ENCODE measurements at regions not wholly inside any gene's neighbourhood (a gene's known extent, or its start where the extent isn't known, plus 50 kb on each side); places are given as distances from the start of the nearest gene placed in this dataset.

GRCh38 chr12:92224685-92225331 lies 79.2 kb upstream of the BTG1 start:
- H3K4me1 ChIP-seq, result peaks cover 5% of the 10 kb centered on the region
- H3K27me3 ChIP-seq, result no peaks in the 10 kb centered on the region
- no peaks in the 10 kb centered on the region for H3K36me3 ChIP-seq
- H3K4me3 ChIP-seq (ENCODE audit: low read depth, low read length), result no peak overlapping the region; the same call in 1 of the 2 replicates
- TF ChIP-seq, protein P1, sequence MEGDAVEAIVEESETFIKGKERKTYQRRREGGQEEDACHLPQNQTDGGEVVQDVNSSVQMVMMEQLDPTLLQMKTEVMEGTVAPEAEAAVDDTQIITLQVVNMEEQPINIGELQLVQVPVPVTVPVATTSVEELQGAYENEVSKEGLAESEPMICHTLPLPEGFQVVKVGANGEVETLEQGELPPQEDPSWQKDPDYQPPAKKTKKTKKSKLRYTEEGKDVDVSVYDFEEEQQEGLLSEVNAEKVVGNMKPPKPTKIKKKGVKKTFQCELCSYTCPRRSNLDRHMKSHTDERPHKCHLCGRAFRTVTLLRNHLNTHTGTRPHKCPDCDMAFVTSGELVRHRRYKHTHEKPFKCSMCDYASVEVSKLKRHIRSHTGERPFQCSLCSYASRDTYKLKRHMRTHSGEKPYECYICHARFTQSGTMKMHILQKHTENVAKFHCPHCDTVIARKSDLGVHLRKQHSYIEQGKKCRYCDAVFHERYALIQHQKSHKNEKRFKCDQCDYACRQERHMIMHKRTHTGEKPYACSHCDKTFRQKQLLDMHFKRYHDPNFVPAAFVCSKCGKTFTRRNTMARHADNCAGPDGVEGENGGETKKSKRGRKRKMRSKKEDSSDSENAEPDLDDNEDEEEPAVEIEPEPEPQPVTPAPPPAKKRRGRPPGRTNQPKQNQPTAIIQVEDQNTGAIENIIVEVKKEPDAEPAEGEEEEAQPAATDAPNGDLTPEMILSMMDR (IDR thresholded peaks at IDR 0.05; ENCODE audit: low read depth, low read length), result no peak
- no peaks in the 10 kb centered on the region for H3K9me3 ChIP-seq
- DNase-seq, result peak; percentile 56

GRCh38 chr12:92223481-92223880 lies 77.8 kb upstream of the BTG1 start:
- peaks cover 6% of the 10 kb centered on the region for H3K4me1 ChIP-seq
- H3K27me3 ChIP-seq, result no peaks in the 10 kb centered on the region
- H3K36me3 ChIP-seq, result no peaks in the 10 kb centered on the region
- H3K4me3 ChIP-seq (ENCODE audit: low read depth, low read length), result no peak overlapping the region
- no peak for DNase-seq
- no peaks in the 10 kb centered on the region for H3K9me3 ChIP-seq
- TF ChIP-seq, protein P1 (IDR thresholded peaks at IDR 0.05; ENCODE audit: low read depth, low read length), result no peak

DNA sequence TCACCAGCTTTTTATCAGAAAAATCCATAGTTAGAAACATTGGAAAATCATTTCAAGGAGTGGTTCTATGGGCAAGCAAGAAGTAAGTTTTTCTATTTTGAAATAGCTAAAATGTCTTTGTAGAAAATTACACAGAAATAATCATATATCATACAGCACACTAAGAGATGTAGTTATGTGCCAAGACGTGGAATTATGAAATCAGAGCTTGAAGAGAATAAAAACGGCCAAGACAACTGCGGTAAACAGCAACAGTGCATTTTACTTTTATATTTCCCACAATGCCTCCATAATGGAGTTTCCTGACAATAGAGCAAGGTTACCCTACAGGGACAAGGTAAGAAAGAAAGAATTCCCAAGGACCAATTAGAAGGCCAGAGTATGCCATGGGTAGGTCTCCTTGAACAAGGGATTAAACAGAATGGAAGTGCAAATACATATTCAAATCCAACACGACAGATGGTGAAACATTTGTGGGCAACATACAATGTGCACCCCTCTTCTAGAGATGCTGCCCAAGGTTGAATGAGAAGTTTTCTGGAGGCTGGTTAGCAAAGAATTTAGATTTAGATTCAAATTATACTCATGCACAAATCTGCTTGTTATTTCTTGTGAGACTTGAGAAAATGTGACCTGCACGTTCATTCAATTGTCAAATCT lies 76.1 kb upstream of the BTG1 start:
- H3K4me3 ChIP-seq (ENCODE audit: low read depth, low read length), result no peak overlapping the region
- peaks cover 10% of the 10 kb centered on the region for H3K4me1 ChIP-seq
- TF ChIP-seq, protein P1 (IDR thresholded peaks at IDR 0.05; ENCODE audit: low read depth, low read length), result no peak
- no peaks in the 10 kb centered on the region for H3K36me3 ChIP-seq
- DNase-seq, result no peak
- no peaks in the 10 kb centered on the region for H3K9me3 ChIP-seq
- H3K27me3 ChIP-seq, result no peaks in the 10 kb centered on the region

DNA sequence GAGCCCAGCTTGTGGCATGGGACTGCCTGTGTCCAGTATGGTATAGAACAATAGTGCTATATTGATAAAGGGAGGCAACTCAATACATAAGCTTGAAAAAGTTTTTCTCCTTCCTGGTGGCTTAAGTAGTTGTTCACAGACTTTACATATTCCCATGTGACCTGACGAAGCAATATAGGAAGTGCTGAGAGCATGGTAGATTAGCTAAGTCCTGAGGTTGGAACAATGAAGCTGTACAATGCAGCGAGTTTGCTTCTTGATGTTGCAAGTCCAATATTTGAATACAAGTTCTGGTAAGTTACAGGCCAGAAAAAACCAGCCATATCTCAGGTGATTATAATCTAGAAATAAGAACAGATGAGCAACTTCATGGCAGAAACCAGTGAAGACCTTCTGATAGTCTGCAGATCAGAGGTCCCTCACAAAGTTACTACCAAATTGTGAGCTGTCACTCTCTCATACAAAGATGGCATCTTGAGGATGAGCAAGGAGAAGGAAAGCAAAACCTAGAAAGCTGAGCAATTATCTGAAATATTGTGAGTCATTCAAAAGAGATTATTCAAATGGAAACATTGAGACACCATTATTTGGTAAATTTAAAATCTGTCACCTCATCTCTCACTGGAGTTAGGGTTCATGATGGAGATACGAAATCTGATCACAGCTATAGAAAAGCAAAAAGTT lies 72.9 kb upstream of the BTG1 start:
- no peak for DNase-seq
- Histone ChIP-seq H3K4me1 (peaks cover 5% of the 10 kb centered on the region; the same call in 1 of the 2 replicates), H3K36me3 (no peaks in the 10 kb centered on the region), H3K9me3 (no peaks in the 10 kb centered on the region), H3K4me3 (ENCODE audit: low read depth, low read length) (no peak overlapping the region), H3K27me3 (no peaks in the 10 kb centered on the region)
- TF ChIP-seq, protein P1 (IDR thresholded peaks at IDR 0.05; ENCODE audit: low read depth, low read length), result no peak

- Histone ChIP-seq H3K36me3 (no peaks in the 10 kb centered on the region), H3K4me1 (peaks cover 5% of the 10 kb centered on the region; the same call in 1 of the 2 replicates), H3K27me3 (no peaks in the 10 kb centered on the region), H3K4me3 (ENCODE audit: low read depth, low read length) (no peak overlapping the region), H3K9me3 (no peaks in the 10 kb centered on the region)
- TF ChIP-seq, protein P1 (IDR thresholded peaks at IDR 0.05; ENCODE audit: low read depth, low read length), result no peak
- no peak for DNase-seq
These were observed 70.4 kb upstream of the BTG1 start for GRCh38 chr12:92216092-92216491.

Measured in BE2C (cell line).